ENCODE measurements at regions not wholly inside any gene's neighbourhood (a gene's known extent, or its start where the extent isn't known, plus 50 kb on each side); places are given as distances from the start of the nearest gene placed in this dataset.
"Not testable (repeated sequence)": the region's sequence is repeated elsewhere in the genome, so short reads cannot be mapped to it uniquely, and the experiment has no call there.

GRCh38 chr2:22347306-22347705 is 1037.7 kb upstream of the KLHL29 start:
- no peak for DNase-seq (ENCODE audit: low spot score)

GRCh38 chr2:22350621-22351020 is 1034.4 kb upstream of the KLHL29 start:
- DNase-seq (ENCODE audit: low spot score): no peak

- peak; percentile 49 for DNase-seq (ENCODE audit: low spot score)
Observed at GRCh38 chr2:22355816-22356433, 1029.1 kb upstream of the KLHL29 start.

GRCh38 chr2:22359071-22359672 is 1025.8 kb upstream of the KLHL29 start:
- DNase-seq (ENCODE audit: low spot score): no peak

- DNase-seq (ENCODE audit: low spot score): no peak
Observed at GRCh38 chr2:22360735-22361374, 1024.1 kb upstream of the KLHL29 start.

GRCh38 chr2:22361571-22361970 is 1023.4 kb upstream of the KLHL29 start:
- no peak for DNase-seq (ENCODE audit: low spot score)

- DNase-seq (ENCODE audit: low spot score): no peak
Observed at GRCh38 chr2:22375096-22375495, 1009.9 kb upstream of the KLHL29 start.

GRCh38 chr2:22377268-22377667 is 1007.7 kb upstream of the KLHL29 start:
- no peak for DNase-seq (ENCODE audit: low spot score)

GRCh38 chr2:22382479-22383169 is 1002.4 kb upstream of the KLHL29 start:
- no peak for DNase-seq (ENCODE audit: low spot score)

- no peak for DNase-seq (ENCODE audit: low spot score)
Observed at GRCh38 chr2:22397847-22398246, 987.1 kb upstream of the KLHL29 start.

- no peak for DNase-seq (ENCODE audit: low spot score)
Observed at GRCh38 chr2:22403748-22404147, 981.2 kb upstream of the KLHL29 start.

- no peak for DNase-seq (ENCODE audit: low spot score)
Observed at GRCh38 chr2:22406625-22407024, 978.4 kb upstream of the KLHL29 start.

- DNase-seq (ENCODE audit: low spot score): no peak
Observed at GRCh38 chr2:22420076-22420475, 964.9 kb upstream of the KLHL29 start.

- no peak for DNase-seq (ENCODE audit: low spot score)
Observed at GRCh38 chr2:22442051-22442450, 942.9 kb upstream of the KLHL29 start.

GRCh38 chr2:22444281-22444680 is 940.7 kb upstream of the KLHL29 start:
- no peak for DNase-seq (ENCODE audit: low spot score)

- no peak for DNase-seq (ENCODE audit: low spot score)
Observed at GRCh38 chr2:22449696-22450095, 935.3 kb upstream of the KLHL29 start.

GRCh38 chr2:22450831-22451230 is 934.1 kb upstream of the KLHL29 start:
- DNase-seq (ENCODE audit: low spot score): no peak

GRCh38 chr2:22454826-22455485 is 930.0 kb upstream of the KLHL29 start:
- no peak for DNase-seq (ENCODE audit: low spot score)

GRCh38 chr2:22458440-22458839 is 926.5 kb upstream of the KLHL29 start:
- DNase-seq (ENCODE audit: low spot score): no peak

- not testable (repeated sequence) for DNase-seq (ENCODE audit: low spot score)
Observed at GRCh38 chr2:22475103-22475502, 909.9 kb upstream of the KLHL29 start.

GRCh38 chr2:22478329-22478728 is 906.6 kb upstream of the KLHL29 start:
- no peak for DNase-seq (ENCODE audit: low spot score)

All from ureter (tissue), 1 donor.